KBM-7 (cell line): ENCODE measurements at regions not wholly inside any gene's neighbourhood (a gene's known extent, or its start where the extent isn't known, plus 50 kb on each side); places are given as distances from the start of the nearest gene placed in this dataset.

Experiments used
- DNase-seq: peaks from one replicate; pipeline ENCODE4 v3.0.0-alpha.2; 2015
- in situ Hi-C: fragments of 300-500 bp; cut with MboI; formaldehyde crosslinking; loops from 2 replicates; pipeline ENCODE4 v1.14.3; 2020; ENCODE audit warnings: low sequenced_read_pairs, low pct_unique_long_range_greater_than_20kb, mixed read lengths

- in situ Hi-C loops: no loop called here
- DNase-seq: no peak
These were observed 304.9 kb upstream of the TCF21 start for GRCh38 chr6:133583907-133584427.

GRCh38 chr6:133584823-133585222 is 304.1 kb upstream of the TCF21 start:
- DNase-seq: no peak
- in situ Hi-C loops: no loop called here

GRCh38 chr6:133585978-133586377 is 302.9 kb upstream of the TCF21 start:
- DNase-seq: no peak
- in situ Hi-C loops: no loop called here

GRCh38 chr6:133587546-133588160 is 301.3 kb upstream of the TCF21 start:
- DNase-seq: no peak
- in situ Hi-C loops: no loop called here

GRCh38 chr6:133590196-133590595 is 298.7 kb upstream of the TCF21 start:
- in situ Hi-C loops: no loop called here
- no peak for DNase-seq

- in situ Hi-C loops: no loop called here
- DNase-seq: no peak
These were observed 298.1 kb upstream of the TCF21 start for GRCh38 chr6:133590814-133591213.

GRCh38 chr6:133591275-133591674 is 297.6 kb upstream of the TCF21 start:
- in situ Hi-C loops: no loop called here
- no peak for DNase-seq

GRCh38 chr6:133594652-133595110 is 294.2 kb upstream of the TCF21 start:
- DNase-seq: no peak
- in situ Hi-C loops: no loop called here

GRCh38 chr6:133595111-133595761 is 293.7 kb upstream of the TCF21 start:
- DNase-seq: no peak
- in situ Hi-C loops: no loop called here

- in situ Hi-C loops: no loop called here
- no peak for DNase-seq
These were observed 282.1 kb upstream of the TCF21 start for GRCh38 chr6:133606852-133607251.

- in situ Hi-C loops: no loop called here
- no peak for DNase-seq
These were observed 280.3 kb upstream of the TCF21 start for GRCh38 chr6:133608620-133609019.

- in situ Hi-C loops: no loop called here
- no peak for DNase-seq
These were observed 279.3 kb upstream of the TCF21 start for GRCh38 chr6:133609415-133610226.

GRCh38 chr6:133610227-133610840 is 278.6 kb upstream of the TCF21 start:
- DNase-seq: no peak
- in situ Hi-C loops: no loop called here

GRCh38 chr6:133610971-133611370 is 277.9 kb upstream of the TCF21 start:
- in situ Hi-C loops: no loop called here
- no peak for DNase-seq

GRCh38 chr6:133612459-133612858 is 276.5 kb upstream of the TCF21 start:
- no peak for DNase-seq
- in situ Hi-C loops: no loop called here

GRCh38 chr6:133613211-133613610 is 275.7 kb upstream of the TCF21 start:
- in situ Hi-C loops: no loop called here
- DNase-seq: no peak

- DNase-seq: no peak
These were observed 267.2 kb upstream of the TCF21 start for GRCh38 chr6:133621751-133622150.

GRCh38 chr6:133623065-133623464 is 265.8 kb upstream of the TCF21 start:
- in situ Hi-C loops: no loop called here
- DNase-seq: no peak

More at GRCh38 chr6:133621751-133622150, 267.2 kb upstream of the TCF21 start:
- in situ Hi-C loops: no loop called here

- no peak for DNase-seq
- in situ Hi-C loops: no loop called here
These were observed 265.3 kb upstream of the TCF21 start for GRCh38 chr6:133623621-133624020.
